Spleen (tissue), 11 donors: ENCODE measurements at regions not wholly inside any gene's neighbourhood (a gene's known extent, or its start where the extent isn't known, plus 50 kb on each side); places are given as distances from the start of the nearest gene placed in this dataset.

Source experiments
- DNase-seq: peaks from one replicate; pipeline ENCODE4 v3.0.0-alpha.2; 2020
- H3K27ac ChIP-seq, 8 donors: fragments of 200-600 bp; sonication (generic) in 7 of 8; 1 replicate in 4 of 8; 2 replicates in 4 of 8; pipeline versions ENCODE4 v1.5.0 to v1.8.0; 2016 to 2021; ENCODE audit warnings: inconsistent platforms in 4 of 8, mild to moderate bottlenecking in 4 of 8, moderate library complexity in 1 of 8
- H3K27me3 ChIP-seq, 7 donors: fragments of 200-600 bp; sonication (generic) in 6 of 7; replicated peaks in 1 of 7; 1 replicate in 4 of 7; 2 replicates in 3 of 7; pipeline versions ENCODE4 v1.5.0 to v1.8.0; 2016 to 2021; ENCODE audit warnings: inconsistent platforms in 3 of 7, mild to moderate bottlenecking in 1 of 7
- H3K36me3 ChIP-seq, 6 donors: fragments of 200-600 bp; sonication (generic) in 5 of 6; 1 replicate in 4 of 6; 2 replicates in 2 of 6; pipeline versions ENCODE4 v1.5.0 to v1.8.0; 2016 to 2021; ENCODE audit warnings: inconsistent platforms in 2 of 6
- H3K4me1 ChIP-seq, 6 donors: fragments of 200-600 bp; sonication (generic) in 5 of 6; 1 replicate in 3 of 6; 2 replicates in 3 of 6; pipeline versions ENCODE4 v1.5.0 to v1.8.0; 2016 to 2021; ENCODE audit warnings: inconsistent platforms in 3 of 6
- H3K4me3 ChIP-seq, 8 donors: fragments of 200-600 bp; sonication (generic) in 7 of 8; 1 replicate in 4 of 8; 2 replicates in 4 of 8; pipeline versions ENCODE4 v1.5.0 to v1.8.0; 2016 to 2021; ENCODE audit warnings: inconsistent platforms in 4 of 8, mild to moderate bottlenecking in 4 of 8, moderate library complexity in 2 of 8
- H3K9me3 ChIP-seq, 8 donors: fragments of 200-600 bp; sonication (generic) in 7 of 8; 1 replicate in 4 of 8; 2 replicates in 4 of 8; pipeline versions ENCODE4 v1.5.0 to v1.8.0; 2016 to 2021; ENCODE audit warnings: inconsistent platforms in 4 of 8
- POLR2A ChIP-seq, 3 donors: fragments of 450-650 bp; IDR thresholded peaks; one replicate each; pipeline ENCODE4 v1.5.1; 2017; ENCODE audit warnings: antibody characterized with exemption in 3 of 3, mild to moderate bottlenecking in 1 of 3
- POLR2AphosphoS5 ChIP-seq, 3 donors: sonication (generic); formaldehyde crosslinking; IDR thresholded peaks; one replicate each; pipeline ENCODE4 v1.5.1; 2017; ENCODE audit warnings: antibody characterized with exemption in 3 of 3
- WGBS, 5 donors: extraction: QIAGEN DNeasy Blood & Tissue Kit in 3 of 5; methylation state at CpG; one replicate each; pipeline versions ENCODE4 v1.1.5 to v1.1.7; 2013 to 2018; 5-methylcytosine and 5-hydroxymethylcytosine counted together
- intact Hi-C: fragments of 100-400 bp; cut with DNase I; formaldehyde crosslinking; loops from one replicate; pipeline ENCODE4 v1.15.0; 2023; ENCODE audit warnings: low total_unique reads
- TF ChIP-seq, protein P1 (sequence below), 11 experiments: fragments of 200-600 bp in 7 of 11; fragments of 450-650 bp in 4 of 11; sonication (generic) in 4 of 11; IDR thresholded peaks in 8 of 11; conservative IDR thresholded peaks in 3 of 11; 1 replicate in 7 of 11; 2 replicates in 4 of 11; pipeline versions ENCODE4 v1.4.0 to v1.8.0; 2016 to 2021; ENCODE audit warnings: antibody characterized with exemption in 11 of 11, inconsistent platforms in 4 of 11, mild to moderate bottlenecking in 1 of 11
- donor health status: healthy with polysubstance abuse.
- donor health status: DM: no; HTN: no; CAD: no; lungs with moderate emphysema.
- donor health status: DM: no; HTN: no; CAD: no.
- donor health status: Bipolar disorder and iron deficiency.
- donor health status: healthy.
- donor health status: DM: no; HTN: no; CAD: no.
- donor health status: DM: yes; HTN: yes; CAD: no.

DNA sequence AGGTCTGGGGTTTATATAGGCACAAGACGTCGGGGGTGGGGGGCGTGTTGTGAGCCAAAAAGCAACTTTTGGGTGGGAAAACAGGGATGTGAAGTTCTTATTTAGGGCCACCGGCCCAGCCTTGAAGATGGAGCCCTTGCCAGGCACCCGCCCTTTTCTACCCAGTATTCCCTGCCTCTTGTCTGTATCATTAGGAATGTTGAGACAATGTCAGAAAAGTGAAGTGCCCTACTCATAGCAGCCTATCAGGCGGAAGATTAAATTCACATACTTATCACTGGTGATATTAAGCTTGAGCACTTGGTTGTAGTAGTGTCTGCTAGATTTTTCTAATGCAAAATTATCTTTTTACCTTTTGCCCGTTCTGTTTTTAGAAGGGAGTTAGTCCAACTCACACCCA, 293.5 kb downstream of the CDH10 start:
- Histone ChIP-seq H3K9me3 (peaks cover 0 to 8% (median 0%) of the 10 kb centered on the region in 8 donors), H3K36me3 (no peaks in the 10 kb centered on the region), H3K27ac (no peak overlapping the region), H3K27me3 (no peaks in the 10 kb centered on the region), H3K4me3 (no peak overlapping the region), H3K4me1 (no peaks in the 10 kb centered on the region)
- intact Hi-C loops: no loop called here
- no peak for DNase-seq
- TF ChIP-seq, protein P1, sequence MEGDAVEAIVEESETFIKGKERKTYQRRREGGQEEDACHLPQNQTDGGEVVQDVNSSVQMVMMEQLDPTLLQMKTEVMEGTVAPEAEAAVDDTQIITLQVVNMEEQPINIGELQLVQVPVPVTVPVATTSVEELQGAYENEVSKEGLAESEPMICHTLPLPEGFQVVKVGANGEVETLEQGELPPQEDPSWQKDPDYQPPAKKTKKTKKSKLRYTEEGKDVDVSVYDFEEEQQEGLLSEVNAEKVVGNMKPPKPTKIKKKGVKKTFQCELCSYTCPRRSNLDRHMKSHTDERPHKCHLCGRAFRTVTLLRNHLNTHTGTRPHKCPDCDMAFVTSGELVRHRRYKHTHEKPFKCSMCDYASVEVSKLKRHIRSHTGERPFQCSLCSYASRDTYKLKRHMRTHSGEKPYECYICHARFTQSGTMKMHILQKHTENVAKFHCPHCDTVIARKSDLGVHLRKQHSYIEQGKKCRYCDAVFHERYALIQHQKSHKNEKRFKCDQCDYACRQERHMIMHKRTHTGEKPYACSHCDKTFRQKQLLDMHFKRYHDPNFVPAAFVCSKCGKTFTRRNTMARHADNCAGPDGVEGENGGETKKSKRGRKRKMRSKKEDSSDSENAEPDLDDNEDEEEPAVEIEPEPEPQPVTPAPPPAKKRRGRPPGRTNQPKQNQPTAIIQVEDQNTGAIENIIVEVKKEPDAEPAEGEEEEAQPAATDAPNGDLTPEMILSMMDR (IDR thresholded peaks at IDR 0.05 in 8 of 11, conservative IDR thresholded peaks at IDR 0.05 in 3 of 11): no peak
- TF ChIP-seq POLR2A (IDR thresholded peaks at IDR 0.05): no peak
- TF ChIP-seq POLR2AphosphoS5 (IDR thresholded peaks at IDR 0.05): no peak
- WGBS, 5 donors: 78 to 89% (median 84%) methylated on average over 7 of the region's 7 CpGs

DNA sequence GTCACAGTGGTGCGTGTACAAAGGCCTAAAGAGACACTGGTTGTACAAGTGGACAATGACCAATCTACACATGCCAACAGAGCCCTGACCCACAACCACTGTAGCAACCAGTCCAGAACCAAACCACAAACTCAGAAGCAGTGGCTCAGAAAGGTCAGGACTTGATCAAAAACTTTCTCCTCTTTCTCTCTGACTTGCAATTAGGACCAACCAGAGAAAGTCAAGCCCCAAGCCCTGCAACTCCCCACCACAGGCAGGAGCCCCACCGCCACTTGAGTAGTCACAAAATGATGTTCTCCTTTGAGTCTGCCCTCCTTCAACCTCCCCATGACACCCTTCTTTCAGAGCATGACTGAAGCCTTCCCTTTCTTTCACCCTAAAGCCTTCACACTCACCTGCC, 291.8 kb downstream of the CDH10 start:
- no peak for DNase-seq
- no peaks in the 10 kb centered on the region for H3K4me1 ChIP-seq
- no peaks in the 10 kb centered on the region for H3K36me3 ChIP-seq
- TF ChIP-seq, protein P1 (IDR thresholded peaks at IDR 0.05 in 8 of 11, conservative IDR thresholded peaks at IDR 0.05 in 3 of 11): no peak
- TF ChIP-seq POLR2AphosphoS5 (IDR thresholded peaks at IDR 0.05) (no peak), POLR2A (IDR thresholded peaks at IDR 0.05) (no peak)
- no peak overlapping the region for H3K27ac ChIP-seq
- peaks cover 0 to 8% (median 0%) of the 10 kb centered on the region in 8 donors for H3K9me3 ChIP-seq
- H3K4me3 ChIP-seq: no peak overlapping the region
- 85 to 100% (median 90%) methylated on average over 2 of the region's 2 CpGs for WGBS, 5 donors
- H3K27me3 ChIP-seq: no peaks in the 10 kb centered on the region
- intact Hi-C loops: no loop called here

DNA sequence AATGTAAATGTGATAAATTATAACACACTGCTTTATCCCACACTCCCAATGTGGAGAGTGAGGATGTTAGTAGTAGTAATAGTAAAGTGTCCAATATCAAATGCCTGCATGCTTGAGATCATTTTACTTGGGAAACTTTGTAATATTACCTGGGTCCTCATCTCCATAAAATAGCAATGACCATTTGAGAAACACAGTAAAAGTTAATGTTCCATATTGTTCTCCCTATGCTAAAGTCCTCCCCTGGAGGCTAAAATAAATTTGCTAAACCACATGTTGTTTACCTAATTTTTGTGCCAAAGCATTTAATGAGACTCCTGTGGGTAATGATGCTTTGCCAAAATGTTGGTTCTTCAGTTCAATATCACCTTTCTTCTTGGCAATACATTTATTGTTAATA, 291.2 kb downstream of the CDH10 start:
- Histone ChIP-seq H3K4me3 (no peak overlapping the region), H3K4me1 (no peaks in the 10 kb centered on the region), H3K27me3 (no peaks in the 10 kb centered on the region), H3K9me3 (peaks cover 0 to 8% (median 0%) of the 10 kb centered on the region in 8 donors), H3K36me3 (no peaks in the 10 kb centered on the region), H3K27ac (no peak overlapping the region)
- TF ChIP-seq POLR2A (IDR thresholded peaks at IDR 0.05): no peak
- TF ChIP-seq, protein P1 (IDR thresholded peaks at IDR 0.05 in 8 of 11, conservative IDR thresholded peaks at IDR 0.05 in 3 of 11): no peak
- TF ChIP-seq POLR2AphosphoS5 (IDR thresholded peaks at IDR 0.05): no peak
- DNase-seq: no peak
- intact Hi-C loops: no loop called here

DNA sequence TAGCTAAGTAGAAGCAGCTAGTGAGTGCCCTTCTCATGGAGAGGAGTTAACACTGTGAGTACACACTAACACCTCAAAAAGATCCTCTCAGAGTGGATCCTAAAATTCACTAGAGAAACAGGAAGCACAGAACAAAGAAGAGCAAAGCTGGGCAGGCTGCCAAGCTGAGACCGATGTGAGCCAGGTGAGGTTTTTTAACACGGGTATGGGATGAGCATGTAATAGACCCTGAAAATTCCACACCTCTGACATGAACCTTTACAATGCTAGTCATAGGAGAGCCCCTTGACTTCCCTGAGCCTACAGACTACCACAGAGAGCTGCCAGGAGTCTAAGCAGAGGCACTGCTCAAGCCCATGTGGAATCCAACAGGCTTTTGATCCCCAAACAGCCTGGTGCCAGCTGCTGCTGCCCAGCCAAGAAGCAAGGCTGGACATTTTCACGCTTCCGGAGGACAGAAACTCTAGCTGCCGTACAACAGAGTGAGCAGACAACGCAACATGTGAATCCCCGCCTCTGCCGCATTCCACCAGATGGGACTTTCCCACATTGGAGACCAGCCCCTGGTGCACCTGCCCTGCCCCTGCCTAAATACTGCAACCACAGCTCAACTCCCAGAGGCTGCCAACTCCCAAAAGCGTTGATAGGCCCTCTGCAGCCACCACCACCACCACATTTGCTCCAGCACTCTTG, 280.8 kb downstream of the CDH10 start:
- TF ChIP-seq POLR2A (IDR thresholded peaks at IDR 0.05) (no peak), POLR2AphosphoS5 (IDR thresholded peaks at IDR 0.05) (no peak)
- no peak overlapping the region for H3K27ac ChIP-seq
- 77 to 86% (median 80%) methylated on average over 6 to 9 of the region's 9 CpGs for WGBS, 5 donors
- H3K4me3 ChIP-seq: no peak overlapping the region
- H3K4me1 ChIP-seq: no peaks in the 10 kb centered on the region
- peaks cover 0 to 11% (median 3%) of the 10 kb centered on the region in 8 donors for H3K9me3 ChIP-seq
- no peaks in the 10 kb centered on the region for H3K36me3 ChIP-seq
- H3K27me3 ChIP-seq: no peaks in the 10 kb centered on the region
- intact Hi-C loops: no loop called here
- DNase-seq: no peak
